Subcutaneous abdominal adipose tissue (tissue), 5 donors: ENCODE measurements at regions not wholly inside any gene's neighbourhood (a gene's known extent, or its start where the extent isn't known, plus 50 kb on each side); places are given as distances from the start of the nearest gene placed in this dataset.
"Not testable (repeated sequence)": the region's sequence is repeated elsewhere in the genome, so short reads cannot be mapped to it uniquely, and the experiment has no call there.

Source experiments
- H3K27ac ChIP-seq: one replicate; pipeline ENCODE4 v1.7.0; 2013; ENCODE audit warnings: low read depth, mild to moderate bottlenecking, inconsistent platforms, low read length, moderate library complexity
- H3K27me3 ChIP-seq, 5 donors: one replicate each; pipeline ENCODE4 v1.7.0; 2013; ENCODE audit warnings: low read length in 5 of 5, inconsistent platforms in 1 of 5; ENCODE audit not compliant: control insufficient read depth in 5 of 5, insufficient read depth in 4 of 5
- H3K36me3 ChIP-seq, 5 donors: one replicate each; pipeline ENCODE4 v1.7.0; 2013; ENCODE audit warnings: low read length in 5 of 5; ENCODE audit not compliant: control insufficient read depth in 5 of 5, insufficient read depth in 5 of 5
- H3K4me1 ChIP-seq, 5 donors: one replicate each; pipeline ENCODE4 v1.7.0; 2013; ENCODE audit warnings: low read length in 5 of 5, mild to moderate bottlenecking in 3 of 5, moderate library complexity in 1 of 5; ENCODE audit not compliant: control insufficient read depth in 5 of 5, insufficient read depth in 5 of 5
- H3K4me3 ChIP-seq, 5 donors: one replicate each; pipeline ENCODE4 v1.7.0; 2013; ENCODE audit warnings: low read length in 5 of 5, low read depth in 1 of 5
- H3K9ac ChIP-seq, 5 donors: one replicate each; pipeline ENCODE4 v1.7.0; 2013; ENCODE audit warnings: low read length in 5 of 5, mild to moderate bottlenecking in 4 of 5, moderate library complexity in 3 of 5
- H3K9me3 ChIP-seq, 5 donors: one replicate each; pipeline ENCODE4 v1.7.0; 2013; ENCODE audit warnings: low read length in 5 of 5; ENCODE audit not compliant: control insufficient read depth in 5 of 5
- donor health status: healthy.
- donor health status: healthy.
- donor health status: healthy.
- donor health status: healthy.
- donor health status: healthy.

GRCh38 chr2:107530046-107530445 is 296.6 kb upstream of the RGPD4 start:
- no peaks in the 10 kb centered on the region for H3K9me3 ChIP-seq
- H3K27ac ChIP-seq, result no peak overlapping the region
- H3K27me3 ChIP-seq, result no peaks in the 10 kb centered on the region
- no peak overlapping the region for H3K9ac ChIP-seq
- peaks cover 0 to 15% (median 2%) of the 10 kb centered on the region in 5 donors for H3K4me1 ChIP-seq
- H3K36me3 ChIP-seq, result no peaks in the 10 kb centered on the region
- peak overlapping the region in 2 of 5 donors; percentile 26 to 40 for H3K4me3 ChIP-seq

DNA sequence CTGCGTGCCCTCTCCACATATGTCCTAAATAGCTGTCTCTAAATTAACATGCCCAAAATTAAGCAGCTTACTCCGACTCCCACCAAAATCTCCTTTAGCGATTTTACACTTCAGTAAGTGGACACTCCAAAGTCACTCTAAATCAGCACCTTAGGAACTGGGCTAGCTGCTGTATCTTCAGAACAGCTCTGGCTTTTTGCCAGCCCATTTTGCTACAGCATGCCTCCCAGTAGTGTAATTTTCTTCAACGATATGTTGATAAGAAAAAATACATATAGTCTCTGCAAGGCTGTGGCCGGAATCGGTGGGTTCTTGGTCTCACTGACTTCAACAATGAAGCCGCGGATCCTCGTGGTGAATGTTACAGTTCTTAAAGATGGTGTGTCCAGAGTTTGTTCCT is 291.8 kb upstream of the RGPD4 start:
- Histone ChIP-seq H3K27me3 (no peaks in the 10 kb centered on the region), H3K4me3 (no peak overlapping the region), H3K4me1 (peaks cover 0 to under 1% (median 0%) of the 10 kb centered on the region in 5 donors), H3K9ac (no peak overlapping the region), H3K9me3 (no peaks in the 10 kb centered on the region), H3K36me3 (no peaks in the 10 kb centered on the region), H3K27ac (no peak overlapping the region)

DNA sequence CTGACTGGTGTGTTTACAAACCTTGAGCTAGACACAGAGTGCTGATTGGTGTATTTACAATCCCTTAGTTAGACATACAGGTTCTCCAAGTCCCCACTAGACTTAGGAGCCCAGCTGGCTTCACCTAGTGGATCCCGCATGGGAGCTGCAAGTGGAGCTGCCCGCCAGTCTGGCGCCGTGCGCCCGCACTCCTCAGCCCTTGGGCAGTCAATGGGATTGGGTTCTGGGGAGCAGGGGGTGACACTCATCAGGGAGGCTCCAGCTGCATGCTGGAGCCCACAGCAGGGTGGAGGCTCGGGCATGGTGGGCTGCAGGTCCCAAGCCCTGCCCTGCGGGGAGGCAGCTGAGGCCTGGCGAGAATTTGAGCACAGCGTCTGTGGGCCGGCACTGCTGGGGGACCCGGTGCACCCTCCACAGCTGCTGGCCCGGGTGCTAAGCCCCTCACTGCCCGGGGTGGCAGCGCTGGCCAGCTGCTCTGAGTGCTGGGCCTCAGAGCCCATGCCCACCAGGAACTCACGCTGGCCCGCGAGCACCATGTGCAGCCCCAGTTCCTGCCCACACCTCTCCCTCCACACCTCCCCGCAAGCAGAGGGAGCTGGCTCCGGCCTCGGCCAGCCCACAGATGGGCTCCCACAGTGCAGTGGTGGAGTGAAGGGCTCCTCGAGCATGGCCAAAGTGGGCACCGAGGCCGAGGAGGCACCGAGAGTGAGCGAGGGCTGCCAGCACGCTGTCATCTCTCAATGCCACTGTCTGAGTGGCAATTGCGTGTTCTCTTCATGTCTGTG is 290.6 kb upstream of the RGPD4 start:
- H3K9me3 ChIP-seq, H3K27me3 ChIP-seq, H3K9ac ChIP-seq, H3K36me3 ChIP-seq, H3K4me3 ChIP-seq, H3K4me1 ChIP-seq, H3K27ac ChIP-seq: not testable (repeated sequence)

DNA sequence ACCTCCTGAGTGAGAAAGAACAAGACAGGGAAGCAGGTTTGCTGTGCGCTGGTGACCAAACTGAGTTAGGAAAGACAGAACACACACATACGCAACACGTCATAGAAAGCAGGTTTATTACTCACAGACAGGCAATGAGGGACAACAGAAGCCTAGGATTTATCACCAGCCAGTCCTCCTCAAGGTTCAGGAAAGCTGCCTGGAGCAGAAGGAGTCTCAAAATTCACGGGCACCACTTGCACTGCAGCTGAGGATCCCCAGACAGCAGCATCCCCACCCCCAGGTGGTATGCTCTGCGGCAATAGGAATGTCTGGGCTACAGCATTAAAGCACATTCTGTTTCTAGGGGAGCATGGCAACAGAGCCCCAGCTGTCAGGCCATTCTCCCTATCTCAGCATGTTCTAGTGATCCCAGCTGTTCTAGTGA is 284.4 kb upstream of the RGPD4 start:
- H3K4me3 ChIP-seq, result no peak overlapping the region
- no peak overlapping the region for H3K9ac ChIP-seq
- H3K36me3 ChIP-seq, result no peaks in the 10 kb centered on the region
- H3K9me3 ChIP-seq, result peaks cover 0 to 2% (median 0%) of the 10 kb centered on the region in 5 donors
- H3K27me3 ChIP-seq, result no peaks in the 10 kb centered on the region
- H3K4me1 ChIP-seq, result no peaks in the 10 kb centered on the region
- H3K27ac ChIP-seq, result no peak overlapping the region

GRCh38 chr2:107543793-107544192 is 282.9 kb upstream of the RGPD4 start:
- no peaks in the 10 kb centered on the region for H3K36me3 ChIP-seq
- no peaks in the 10 kb centered on the region for H3K4me1 ChIP-seq
- H3K27ac ChIP-seq, result no peak overlapping the region
- H3K9ac ChIP-seq, result no peak overlapping the region
- H3K27me3 ChIP-seq, result no peaks in the 10 kb centered on the region
- no peak overlapping the region for H3K4me3 ChIP-seq
- peaks cover 0 to 2% (median 0%) of the 10 kb centered on the region in 5 donors for H3K9me3 ChIP-seq

DNA sequence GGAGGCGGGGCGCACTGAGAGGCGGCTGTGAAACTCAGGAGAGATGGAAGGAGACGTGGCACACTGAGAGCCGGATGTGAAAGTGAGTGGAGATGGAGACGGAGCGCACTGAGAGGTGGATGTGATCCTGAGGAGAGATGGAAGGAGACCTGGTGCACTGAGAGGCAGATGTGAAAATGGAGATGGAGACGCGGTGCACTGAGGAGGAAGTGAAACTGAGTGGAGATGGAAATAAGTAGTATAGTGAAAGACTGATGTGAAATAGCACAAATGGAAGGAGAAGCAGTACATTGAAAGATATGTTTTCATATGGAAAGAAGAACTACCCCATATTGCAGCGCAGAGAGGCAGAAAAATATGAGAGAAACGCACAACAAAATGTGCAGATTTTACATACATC is 281.6 kb upstream of the RGPD4 start:
- no peaks in the 10 kb centered on the region for H3K36me3 ChIP-seq
- H3K9me3 ChIP-seq, result peaks cover 0 to 2% (median 0%) of the 10 kb centered on the region in 5 donors
- no peaks in the 10 kb centered on the region for H3K27me3 ChIP-seq
- no peak overlapping the region for H3K27ac ChIP-seq
- H3K9ac ChIP-seq, result no peak overlapping the region
- H3K4me3 ChIP-seq, result no peak overlapping the region
- no peaks in the 10 kb centered on the region for H3K4me1 ChIP-seq

DNA sequence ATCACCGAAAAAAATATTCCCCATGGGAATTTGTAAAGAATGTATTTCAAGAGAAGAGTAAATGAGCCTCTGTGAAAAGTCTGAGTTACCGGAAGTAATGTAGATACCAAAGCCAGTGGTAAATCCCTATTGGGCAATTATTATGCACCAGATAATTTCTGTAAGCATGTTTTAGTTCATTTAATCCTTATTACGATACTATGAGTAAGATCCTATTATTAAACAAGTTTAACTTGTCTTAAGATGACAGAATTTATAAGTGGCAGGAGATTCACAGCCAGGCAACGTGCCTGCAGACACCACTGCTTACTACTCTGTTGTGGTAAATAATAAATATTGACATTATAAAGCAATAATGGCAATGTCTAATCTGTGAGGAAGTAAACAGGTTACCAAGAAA is 280.8 kb upstream of the RGPD4 start:
- no peak overlapping the region for H3K27ac ChIP-seq
- no peak overlapping the region for H3K9ac ChIP-seq
- no peaks in the 10 kb centered on the region for H3K27me3 ChIP-seq
- H3K9me3 ChIP-seq, result peaks cover 0 to 2% (median 0%) of the 10 kb centered on the region in 5 donors
- no peaks in the 10 kb centered on the region for H3K4me1 ChIP-seq
- no peak overlapping the region for H3K4me3 ChIP-seq
- no peaks in the 10 kb centered on the region for H3K36me3 ChIP-seq

- Histone ChIP-seq H3K9ac (no peak overlapping the region), H3K27me3 (no peaks in the 10 kb centered on the region), H3K4me1 (peaks cover 0 to 3% (median 2%) of the 10 kb centered on the region in 5 donors), H3K4me3 (no peak overlapping the region), H3K9me3 (no peaks in the 10 kb centered on the region), H3K27ac (no peak overlapping the region), H3K36me3 (no peaks in the 10 kb centered on the region)
Measured at GRCh38 chr2:107548216-107548615, 278.5 kb upstream of the RGPD4 start.

GRCh38 chr2:107553046-107553445 is 273.6 kb upstream of the RGPD4 start:
- Histone ChIP-seq H3K27ac (no peak overlapping the region), H3K9ac (no peak overlapping the region), H3K4me1 (peaks cover 0 to 8% (median 2%) of the 10 kb centered on the region in 5 donors), H3K36me3 (no peaks in the 10 kb centered on the region), H3K27me3 (no peaks in the 10 kb centered on the region), H3K4me3 (no peak overlapping the region), H3K9me3 (peaks cover 2 to 24% (median 16%) of the 10 kb centered on the region in 5 donors)

DNA sequence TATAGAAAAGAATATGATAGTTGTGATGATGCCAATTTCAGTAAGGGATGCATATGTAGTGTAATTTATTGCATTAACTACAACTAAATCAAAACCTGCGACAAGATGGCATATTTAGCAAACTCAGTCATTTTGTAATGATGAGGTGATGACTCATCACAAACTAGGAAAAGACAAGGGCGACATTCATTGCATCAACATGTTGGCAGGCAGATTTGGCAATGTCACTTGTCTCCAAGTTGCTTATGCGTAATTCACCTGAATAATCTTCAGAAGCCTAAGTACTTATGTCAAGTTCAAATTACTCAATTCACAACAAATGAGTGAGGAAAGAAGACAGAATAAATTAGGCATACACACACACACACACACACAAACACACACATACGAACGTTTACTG is 273.2 kb upstream of the RGPD4 start:
- peaks cover 0 to 8% (median 2%) of the 10 kb centered on the region in 5 donors for H3K4me1 ChIP-seq
- H3K9ac ChIP-seq, result no peak overlapping the region
- no peak overlapping the region for H3K4me3 ChIP-seq
- peaks cover 2 to 24% (median 16%) of the 10 kb centered on the region in 5 donors for H3K9me3 ChIP-seq
- no peaks in the 10 kb centered on the region for H3K27me3 ChIP-seq
- no peaks in the 10 kb centered on the region for H3K36me3 ChIP-seq
- no peak overlapping the region for H3K27ac ChIP-seq
